ENCODE measurements at regions not wholly inside any gene's neighbourhood (a gene's known extent, or its start where the extent isn't known, plus 50 kb on each side); places are given as distances from the start of the nearest gene placed in this dataset.
"Not testable (repeated sequence)": the region's sequence is repeated elsewhere in the genome, so short reads cannot be mapped to it uniquely, and the experiment has no call there.

- intact Hi-C loops (cut with micrococcal nuclease): no loop called here
Measured at GRCh38 chr7:55299273-55299967, 65.7 kb upstream of the LANCL2 start.

- intact Hi-C loops (cut with micrococcal nuclease): no loop called here
Measured at GRCh38 chr7:55303220-55303619, 61.9 kb upstream of the LANCL2 start.

- intact Hi-C loops (cut with micrococcal nuclease): no loop called here
Measured at GRCh38 chr7:55304018-55304762, 60.9 kb upstream of the LANCL2 start.

GRCh38 chr7:55305135-55305534 lies 60.0 kb upstream of the LANCL2 start:
- intact Hi-C loops (cut with micrococcal nuclease): no loop called here

GRCh38 chr7:55306331-55306730 lies 58.8 kb upstream of the LANCL2 start:
- intact Hi-C loops (cut with micrococcal nuclease): no loop called here

GRCh38 chr7:55307123-55307916 lies 57.8 kb upstream of the LANCL2 start:
- intact Hi-C loops (cut with micrococcal nuclease): no loop called here

- intact Hi-C loops (cut with micrococcal nuclease): no loop called here
Measured at GRCh38 chr7:55308186-55308929, 56.8 kb upstream of the LANCL2 start.

- intact Hi-C loops (cut with micrococcal nuclease): loop anchor here (1.0 kb wide), 2 partner anchors 40 to 56 kb away; partner anchors contain the start of gene LANCL2
Measured at GRCh38 chr7:55309040-55309991, 55.8 kb upstream of the LANCL2 start.

- intact Hi-C loops (cut with micrococcal nuclease): no loop called here
Measured at GRCh38 chr7:55310287-55311025, 54.7 kb upstream of the LANCL2 start.

- intact Hi-C loops (cut with micrococcal nuclease): not testable (repeated sequence)
Measured at GRCh38 chr7:55311892-55312291, 53.2 kb upstream of the LANCL2 start.

- intact Hi-C loops (cut with micrococcal nuclease): not testable (repeated sequence)
Measured at GRCh38 chr7:55313671-55314070, 51.5 kb upstream of the LANCL2 start.

GRCh38 chr7:55314967-55315366 lies 50.2 kb upstream of the LANCL2 start:
- intact Hi-C loops (cut with micrococcal nuclease): no loop called here

Measured in T-helper 2 cell treated with Interferon-gamma antibody and Interleukin-4, amounts not matched to agents 100 ng/mL and 5 ng/mL, for 36 hours (primary cell).